K562 (cell line): ENCODE measurements at regions not wholly inside any gene's neighbourhood (a gene's known extent, or its start where the extent isn't known, plus 50 kb on each side); places are given as distances from the start of the nearest gene placed in this dataset.
A peak's percentile ranks its signal among the peaks of the same experiment; 100 is the strongest.

Source experiments
- ARID1B ChIP-seq: fragments of 450-650 bp; IDR thresholded peaks from 2 replicates; pipeline ENCODE4 v1.6.1; 2016; ENCODE audit warnings: antibody characterized with exemption, mild to moderate bottlenecking, inconsistent platforms
- ATF7 ChIP-seq: fragments of 450-650 bp; IDR thresholded peaks from 2 replicates; pipeline ENCODE4 v1.7.1; 2014; ENCODE audit warnings: mild to moderate bottlenecking, moderate library complexity
- CBFA2T2 ChIP-seq: fragments of 450-650 bp; conservative IDR thresholded peaks from 2 replicates; pipeline ENCODE4 v1.6.1; 2017; ENCODE audit warnings: mild to moderate bottlenecking
- EP400 ChIP-seq: fragments of 450-650 bp; IDR thresholded peaks from 2 replicates; pipeline ENCODE4 v1.6.1; 2017; ENCODE audit warnings: antibody characterized with exemption, mild to moderate bottlenecking, moderate library complexity
- HLTF ChIP-seq: fragments of 450-650 bp; IDR thresholded peaks from 2 replicates; pipeline ENCODE4 v1.6.1; 2016
- MTA2 ChIP-seq: fragments of 450-650 bp; IDR thresholded peaks from 2 replicates; pipeline ENCODE4 v1.6.1; 2016; ENCODE audit warnings: low read depth
- POLR2AphosphoS5 ChIP-seq: IDR thresholded peaks from 2 replicates; pipeline ENCODE4 v1.6.1; 2011; ENCODE audit warnings: mild to moderate bottlenecking, low read depth, low read length, moderate library complexity; ENCODE audit not compliant: control insufficient read depth, insufficient read depth
- SMARCE1 ChIP-seq: fragments of 450-650 bp; IDR thresholded peaks from 2 replicates; pipeline ENCODE4 v1.7.1; 2016; ENCODE audit warnings: mild to moderate bottlenecking
- TAL1 ChIP-seq: fragments of 450-650 bp; IDR thresholded peaks from 2 replicates; pipeline ENCODE4 v1.6.1; 2016; ENCODE audit warnings: mild to moderate bottlenecking
- TOE1 ChIP-seq, 2 experiments: fragments of 450-650 bp in 1 of 2; sonication (generic) in 1 of 2; formaldehyde crosslinking in 1 of 2; IDR thresholded peaks; 2 replicates each; pipeline versions ENCODE4 v1.7.1 to v1.8.0; 2016 to 2022; ENCODE audit warnings: borderline replicate concordance in 2 of 2, mild to moderate bottlenecking in 2 of 2, antibody characterized with exemption in 1 of 2, inconsistent platforms in 1 of 2, low read depth in 1 of 2, missing genetic modification reagents in 1 of 2, moderate library complexity in 1 of 2
- TF ChIP-seq, protein P1 (sequence below): fragments of 450-650 bp; IDR thresholded peaks from 2 replicates; pipeline ENCODE4 v1.6.1; 2016; ENCODE audit warnings: mild to moderate bottlenecking
- TF ChIP-seq, protein P2 (sequence below): fragments of 250-450 bp; sonication (Bioruptor Pico); IDR thresholded peaks from 2 replicates; pipeline ENCODE4 v1.9.0; 2021; ENCODE audit warnings: mild to moderate bottlenecking, inconsistent platforms
- TF ChIP-seq, protein P3 (sequence below): fragments of 200-800 bp; sonication (Bioruptor generic); IDR thresholded peaks from 2 replicates; pipeline ENCODE4 v1.6.1; 2017; ENCODE audit warnings: missing genetic modification characterization, missing compliant biosample characterization
- TF ChIP-seq, protein P4 (sequence below): fragments of 250-450 bp; sonication (Bioruptor Pico); IDR thresholded peaks from 2 replicates; pipeline ENCODE4 v1.4.0; 2020; ENCODE audit warnings: mild to moderate bottlenecking, moderate library complexity, borderline replicate concordance
- TF ChIP-seq, protein P5 (sequence below): sonication (generic); IDR thresholded peaks from 2 replicates; pipeline ENCODE4 v1.6.1; 2016
- TF ChIP-seq, protein P6 (sequence below): sonication (generic); formaldehyde crosslinking; IDR thresholded peaks from 2 replicates; pipeline ENCODE4 v1.8.1; 2023; ENCODE audit warnings: mild to moderate bottlenecking, missing genetic modification reagents

DNA sequence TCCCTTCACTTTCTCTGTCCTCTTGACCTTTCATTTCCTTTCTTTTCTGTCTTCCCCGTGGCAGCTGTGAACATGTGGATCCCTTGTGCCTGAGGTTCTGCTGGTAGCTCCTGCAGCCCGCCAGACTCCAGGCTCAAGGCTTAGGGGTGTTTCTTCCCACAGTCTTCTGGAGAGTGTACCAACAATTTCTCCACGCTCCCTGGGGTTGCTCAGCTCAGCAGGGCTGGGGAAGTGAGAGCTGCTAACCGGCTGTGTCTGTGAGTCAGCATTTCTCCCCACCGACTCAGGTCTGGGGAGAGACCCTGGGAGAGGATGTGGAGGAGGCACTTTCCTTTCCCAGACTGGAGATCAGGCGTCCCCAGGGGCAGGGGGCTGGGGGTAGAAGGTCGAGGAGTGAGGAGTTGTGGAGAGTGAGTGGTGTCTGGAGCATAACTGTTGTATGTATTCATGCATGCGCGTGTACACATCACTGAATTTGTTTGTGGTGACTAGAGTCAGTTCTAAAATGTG is 193.6 kb downstream of the KCNRG start (continued):
- TF ChIP-seq, protein P1, sequence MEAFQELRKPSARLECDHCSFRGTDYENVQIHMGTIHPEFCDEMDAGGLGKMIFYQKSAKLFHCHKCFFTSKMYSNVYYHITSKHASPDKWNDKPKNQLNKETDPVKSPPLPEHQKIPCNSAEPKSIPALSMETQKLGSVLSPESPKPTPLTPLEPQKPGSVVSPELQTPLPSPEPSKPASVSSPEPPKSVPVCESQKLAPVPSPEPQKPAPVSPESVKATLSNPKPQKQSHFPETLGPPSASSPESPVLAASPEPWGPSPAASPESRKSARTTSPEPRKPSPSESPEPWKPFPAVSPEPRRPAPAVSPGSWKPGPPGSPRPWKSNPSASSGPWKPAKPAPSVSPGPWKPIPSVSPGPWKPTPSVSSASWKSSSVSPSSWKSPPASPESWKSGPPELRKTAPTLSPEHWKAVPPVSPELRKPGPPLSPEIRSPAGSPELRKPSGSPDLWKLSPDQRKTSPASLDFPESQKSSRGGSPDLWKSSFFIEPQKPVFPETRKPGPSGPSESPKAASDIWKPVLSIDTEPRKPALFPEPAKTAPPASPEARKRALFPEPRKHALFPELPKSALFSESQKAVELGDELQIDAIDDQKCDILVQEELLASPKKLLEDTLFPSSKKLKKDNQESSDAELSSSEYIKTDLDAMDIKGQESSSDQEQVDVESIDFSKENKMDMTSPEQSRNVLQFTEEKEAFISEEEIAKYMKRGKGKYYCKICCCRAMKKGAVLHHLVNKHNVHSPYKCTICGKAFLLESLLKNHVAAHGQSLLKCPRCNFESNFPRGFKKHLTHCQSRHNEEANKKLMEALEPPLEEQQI, result peak; percentile 25; the same call in 1 of the 2 replicates
- TF ChIP-seq CBFA2T2 (peak; percentile 21; the same call in 1 of the 2 replicates), TOE1 (IDR thresholded peaks at IDR 0.05; ENCODE audit: borderline replicate concordance) (peak; percentile 21; the same call in 1 of the 2 replicates), TOE1 (CRISPR knock-in tag; IDR thresholded peaks at IDR 0.05; ENCODE audit: borderline replicate concordance, low read depth) (no peak), EP400 (peak; percentile 42), TAL1 (peak; percentile 12; the same call in 1 of the 2 replicates), MTA2 (no peak; the same call in 1 of the 2 replicates), ARID1B (peak; percentile 70), ATF7 (peak; percentile 59; the same call in 1 of the 2 replicates), POLR2AphosphoS5 (no peak), SMARCE1 (peak; percentile 83), HLTF (0 out of 2 replicates have a peak, but pooled peaks have one; percentile 23)
- TF ChIP-seq, protein P2, sequence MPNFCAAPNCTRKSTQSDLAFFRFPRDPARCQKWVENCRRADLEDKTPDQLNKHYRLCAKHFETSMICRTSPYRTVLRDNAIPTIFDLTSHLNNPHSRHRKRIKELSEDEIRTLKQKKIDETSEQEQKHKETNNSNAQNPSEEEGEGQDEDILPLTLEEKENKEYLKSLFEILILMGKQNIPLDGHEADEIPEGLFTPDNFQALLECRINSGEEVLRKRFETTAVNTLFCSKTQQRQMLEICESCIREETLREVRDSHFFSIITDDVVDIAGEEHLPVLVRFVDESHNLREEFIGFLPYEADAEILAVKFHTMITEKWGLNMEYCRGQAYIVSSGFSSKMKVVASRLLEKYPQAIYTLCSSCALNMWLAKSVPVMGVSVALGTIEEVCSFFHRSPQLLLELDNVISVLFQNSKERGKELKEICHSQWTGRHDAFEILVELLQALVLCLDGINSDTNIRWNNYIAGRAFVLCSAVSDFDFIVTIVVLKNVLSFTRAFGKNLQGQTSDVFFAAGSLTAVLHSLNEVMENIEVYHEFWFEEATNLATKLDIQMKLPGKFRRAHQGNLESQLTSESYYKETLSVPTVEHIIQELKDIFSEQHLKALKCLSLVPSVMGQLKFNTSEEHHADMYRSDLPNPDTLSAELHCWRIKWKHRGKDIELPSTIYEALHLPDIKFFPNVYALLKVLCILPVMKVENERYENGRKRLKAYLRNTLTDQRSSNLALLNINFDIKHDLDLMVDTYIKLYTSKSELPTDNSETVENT (CRISPR knock-in tag), result no peak
- TF ChIP-seq, protein P3, sequence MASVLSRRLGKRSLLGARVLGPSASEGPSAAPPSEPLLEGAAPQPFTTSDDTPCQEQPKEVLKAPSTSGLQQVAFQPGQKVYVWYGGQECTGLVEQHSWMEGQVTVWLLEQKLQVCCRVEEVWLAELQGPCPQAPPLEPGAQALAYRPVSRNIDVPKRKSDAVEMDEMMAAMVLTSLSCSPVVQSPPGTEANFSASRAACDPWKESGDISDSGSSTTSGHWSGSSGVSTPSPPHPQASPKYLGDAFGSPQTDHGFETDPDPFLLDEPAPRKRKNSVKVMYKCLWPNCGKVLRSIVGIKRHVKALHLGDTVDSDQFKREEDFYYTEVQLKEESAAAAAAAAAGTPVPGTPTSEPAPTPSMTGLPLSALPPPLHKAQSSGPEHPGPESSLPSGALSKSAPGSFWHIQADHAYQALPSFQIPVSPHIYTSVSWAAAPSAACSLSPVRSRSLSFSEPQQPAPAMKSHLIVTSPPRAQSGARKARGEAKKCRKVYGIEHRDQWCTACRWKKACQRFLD (CRISPR knock-in tag), result 0 out of 2 replicates have a peak, but pooled peaks have one; percentile 23
- TF ChIP-seq, protein P4, sequence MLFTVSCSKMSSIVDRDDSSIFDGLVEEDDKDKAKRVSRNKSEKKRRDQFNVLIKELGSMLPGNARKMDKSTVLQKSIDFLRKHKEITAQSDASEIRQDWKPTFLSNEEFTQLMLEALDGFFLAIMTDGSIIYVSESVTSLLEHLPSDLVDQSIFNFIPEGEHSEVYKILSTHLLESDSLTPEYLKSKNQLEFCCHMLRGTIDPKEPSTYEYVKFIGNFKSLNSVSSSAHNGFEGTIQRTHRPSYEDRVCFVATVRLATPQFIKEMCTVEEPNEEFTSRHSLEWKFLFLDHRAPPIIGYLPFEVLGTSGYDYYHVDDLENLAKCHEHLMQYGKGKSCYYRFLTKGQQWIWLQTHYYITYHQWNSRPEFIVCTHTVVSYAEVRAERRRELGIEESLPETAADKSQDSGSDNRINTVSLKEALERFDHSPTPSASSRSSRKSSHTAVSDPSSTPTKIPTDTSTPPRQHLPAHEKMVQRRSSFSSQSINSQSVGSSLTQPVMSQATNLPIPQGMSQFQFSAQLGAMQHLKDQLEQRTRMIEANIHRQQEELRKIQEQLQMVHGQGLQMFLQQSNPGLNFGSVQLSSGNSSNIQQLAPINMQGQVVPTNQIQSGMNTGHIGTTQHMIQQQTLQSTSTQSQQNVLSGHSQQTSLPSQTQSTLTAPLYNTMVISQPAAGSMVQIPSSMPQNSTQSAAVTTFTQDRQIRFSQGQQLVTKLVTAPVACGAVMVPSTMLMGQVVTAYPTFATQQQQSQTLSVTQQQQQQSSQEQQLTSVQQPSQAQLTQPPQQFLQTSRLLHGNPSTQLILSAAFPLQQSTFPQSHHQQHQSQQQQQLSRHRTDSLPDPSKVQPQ (CRISPR knock-in tag), result no peak
- TF ChIP-seq, protein P5, sequence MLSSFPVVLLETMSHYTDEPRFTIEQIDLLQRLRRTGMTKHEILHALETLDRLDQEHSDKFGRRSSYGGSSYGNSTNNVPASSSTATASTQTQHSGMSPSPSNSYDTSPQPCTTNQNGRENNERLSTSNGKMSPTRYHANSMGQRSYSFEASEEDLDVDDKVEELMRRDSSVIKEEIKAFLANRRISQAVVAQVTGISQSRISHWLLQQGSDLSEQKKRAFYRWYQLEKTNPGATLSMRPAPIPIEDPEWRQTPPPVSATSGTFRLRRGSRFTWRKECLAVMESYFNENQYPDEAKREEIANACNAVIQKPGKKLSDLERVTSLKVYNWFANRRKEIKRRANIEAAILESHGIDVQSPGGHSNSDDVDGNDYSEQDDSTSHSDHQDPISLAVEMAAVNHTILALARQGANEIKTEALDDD, result peak; percentile 65
- TF ChIP-seq, protein P6, sequence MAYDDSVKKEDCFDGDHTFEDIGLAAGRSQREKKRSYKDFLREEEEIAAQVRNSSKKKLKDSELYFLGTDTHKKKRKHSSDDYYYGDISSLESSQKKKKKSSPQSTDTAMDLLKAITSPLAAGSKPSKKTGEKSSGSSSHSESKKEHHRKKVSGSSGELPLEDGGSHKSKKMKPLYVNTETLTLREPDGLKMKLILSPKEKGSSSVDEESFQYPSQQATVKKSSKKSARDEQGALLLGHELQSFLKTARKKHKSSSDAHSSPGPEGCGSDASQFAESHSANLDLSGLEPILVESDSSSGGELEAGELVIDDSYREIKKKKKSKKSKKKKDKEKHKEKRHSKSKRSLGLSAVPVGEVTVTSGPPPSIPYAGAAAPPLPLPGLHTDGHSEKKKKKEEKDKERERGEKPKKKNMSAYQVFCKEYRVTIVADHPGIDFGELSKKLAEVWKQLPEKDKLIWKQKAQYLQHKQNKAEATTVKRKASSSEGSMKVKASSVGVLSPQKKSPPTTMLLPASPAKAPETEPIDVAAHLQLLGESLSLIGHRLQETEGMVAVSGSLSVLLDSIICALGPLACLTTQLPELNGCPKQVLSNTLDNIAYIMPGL, result no peak
